M059J (cell line): ENCODE measurements at regions not wholly inside any gene's neighbourhood (a gene's known extent, or its start where the extent isn't known, plus 50 kb on each side); places are given as distances from the start of the nearest gene placed in this dataset.
"Not testable (repeated sequence)": the region's sequence is repeated elsewhere in the genome, so short reads cannot be mapped to it uniquely, and the experiment has no call there.

Experiments used
- DNase-seq: peaks from one replicate; pipeline ENCODE4 v3.0.0-alpha.2; 2012; ENCODE audit warnings: low read depth

DNA sequence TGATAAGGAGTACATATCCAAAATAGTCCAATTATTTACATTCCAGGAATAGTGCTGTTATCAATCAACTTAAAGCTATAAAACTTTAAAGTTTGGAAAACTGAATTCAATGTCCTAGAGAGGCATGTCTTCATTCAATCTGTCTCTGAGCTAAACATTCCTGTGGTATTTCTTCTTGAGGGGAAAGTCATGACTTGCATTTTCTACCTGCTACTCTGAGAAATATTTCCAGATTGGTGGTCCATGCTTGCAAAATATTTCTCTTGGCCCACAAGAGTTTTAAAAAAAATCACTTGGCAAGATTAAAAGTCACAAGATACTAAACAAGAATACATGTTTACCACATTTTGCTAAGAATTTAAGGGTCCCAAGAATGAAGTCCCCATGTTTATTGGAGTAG, 63.6 kb upstream of the HGF start:
- no peak for DNase-seq

DNA sequence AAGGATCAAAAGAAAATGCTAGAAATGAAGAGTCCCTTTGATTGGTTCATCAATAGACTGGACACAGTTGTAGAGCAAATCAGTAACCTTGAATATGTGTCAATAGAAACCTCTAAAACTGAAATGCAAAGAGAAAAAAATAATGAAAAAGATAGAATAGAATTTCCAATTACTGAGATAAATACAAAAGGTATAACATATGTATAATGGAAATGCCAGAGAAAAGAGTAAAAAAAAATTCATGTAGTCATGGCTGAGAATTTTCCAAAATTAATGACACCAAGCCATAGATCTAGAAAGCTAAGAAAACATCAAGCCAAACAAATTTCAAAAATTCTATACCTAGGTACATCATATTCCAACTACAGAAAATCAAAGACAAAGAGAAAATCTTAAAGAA, 62.0 kb upstream of the HGF start:
- no peak for DNase-seq

DNA sequence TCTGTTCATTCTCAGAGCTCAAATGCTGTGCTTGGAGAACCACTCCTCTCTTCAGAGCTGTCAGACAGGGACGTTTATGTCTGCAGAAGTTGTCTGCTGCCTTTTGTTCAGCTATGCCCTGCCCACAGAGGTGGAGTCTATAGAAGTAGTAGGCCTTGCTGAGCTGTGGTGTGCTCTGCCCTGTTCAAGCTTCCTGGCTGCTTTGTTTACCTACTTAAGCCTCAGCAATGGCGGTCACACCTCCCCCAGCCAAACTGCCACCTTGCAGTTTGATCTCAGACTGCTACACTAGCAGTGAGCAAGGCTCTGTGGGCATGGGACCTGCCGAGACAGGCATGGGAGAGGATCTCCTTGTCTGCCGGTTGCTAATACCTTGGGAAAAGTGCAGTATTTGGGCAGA, 59.7 kb upstream of the HGF start:
- not testable (repeated sequence) for DNase-seq

DNA sequence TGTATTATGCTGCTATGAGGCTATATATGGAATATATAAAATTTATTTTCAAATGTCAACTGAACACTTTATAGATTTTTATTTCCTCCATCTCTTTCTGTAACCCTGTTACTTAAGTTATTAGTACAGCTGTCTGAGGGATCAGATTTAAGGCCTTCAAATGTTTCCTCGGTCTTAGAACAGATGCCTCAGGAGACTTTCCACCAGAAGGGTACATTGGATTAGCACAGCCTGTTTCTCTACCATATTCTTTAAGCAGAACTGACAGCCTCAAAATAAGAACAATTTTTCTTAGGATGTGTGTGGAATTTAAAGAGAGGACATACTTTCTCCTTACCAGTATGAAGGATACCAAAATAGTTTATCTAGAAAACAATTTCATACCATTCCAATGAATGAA, 53.0 kb upstream of the HGF start:
- no peak for DNase-seq

DNA sequence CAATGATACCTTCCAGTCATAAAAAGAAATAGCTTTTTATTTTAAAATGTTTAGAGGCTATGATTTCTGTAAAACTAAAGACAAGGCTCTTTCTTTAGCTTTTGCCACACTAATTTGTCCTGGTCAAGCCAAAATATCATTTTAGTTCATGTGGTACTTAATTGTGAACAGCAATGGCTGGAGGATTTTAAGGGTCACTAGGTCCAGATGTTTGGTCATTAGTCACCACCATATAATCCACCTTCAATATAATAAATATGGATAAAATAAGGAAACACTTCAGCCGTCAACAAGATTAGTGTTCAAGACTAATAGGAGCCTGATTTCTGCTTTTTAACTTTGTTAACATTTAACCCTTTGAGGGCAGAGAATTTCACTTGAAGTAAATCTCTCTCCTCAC, 50.0 kb upstream of the HGF start:
- DNase-seq = no peak
